Tibial nerve (tissue), 4 donors: ENCODE measurements at regions not wholly inside any gene's neighbourhood (a gene's known extent, or its start where the extent isn't known, plus 50 kb on each side); places are given as distances from the start of the nearest gene placed in this dataset.

Source experiments
- DNase-seq, 2 donors: peaks; one replicate each; pipeline ENCODE4 v3.0.0-alpha.2; 2019; ENCODE audit warnings: low spot score in 2 of 2
- H3K27ac ChIP-seq, 4 donors: fragments of 200-600 bp; sonication (generic) in 3 of 4; one replicate each; pipeline ENCODE4 v1.5.1; 2017 to 2019; ENCODE audit warnings: mild to moderate bottlenecking in 1 of 4
- H3K27me3 ChIP-seq, 2 donors: fragments of 200-600 bp; sonication (generic) in 1 of 2; one replicate each; pipeline versions ENCODE4 v1.5.1 to v1.6.0; 2017 to 2019
- H3K36me3 ChIP-seq, 3 donors: fragments of 200-600 bp; sonication (generic); one replicate each; pipeline ENCODE4 v1.5.1; 2018 to 2019
- H3K4me1 ChIP-seq, 4 donors: fragments of 200-600 bp; sonication (generic) in 3 of 4; one replicate each; pipeline ENCODE4 v1.5.1; 2017 to 2019
- H3K4me3 ChIP-seq, 4 donors: fragments of 200-600 bp; sonication (generic) in 3 of 4; one replicate each; pipeline ENCODE4 v1.5.1; 2017 to 2019; ENCODE audit warnings: mild to moderate bottlenecking in 1 of 4, moderate library complexity in 1 of 4
- H3K9me3 ChIP-seq, 4 donors: fragments of 200-600 bp; sonication (generic) in 3 of 4; one replicate each; pipeline ENCODE4 v1.5.1; 2017 to 2019
- EP300 ChIP-seq, 2 donors: sonication (generic); formaldehyde crosslinking; IDR thresholded peaks; one replicate each; pipeline ENCODE4 v1.6.1; 2017; ENCODE audit warnings: antibody characterized with exemption in 2 of 2, mild to moderate bottlenecking in 1 of 2
- POLR2A ChIP-seq, 2 donors: fragments of 450-650 bp; IDR thresholded peaks; one replicate each; pipeline ENCODE4 v1.6.1; 2017; ENCODE audit warnings: antibody characterized with exemption in 2 of 2, mild to moderate bottlenecking in 2 of 2, moderate library complexity in 2 of 2
- WGBS, 2 donors: methylation state at CpG; one replicate each; pipeline ENCODE4 v1.1.5; 2018; 5-methylcytosine and 5-hydroxymethylcytosine counted together
- TF ChIP-seq, protein P1 (sequence below), 5 experiments: fragments of 200-600 bp in 3 of 5; fragments of 450-650 bp in 2 of 5; sonication (generic) in 3 of 5; IDR thresholded peaks; one replicate each; pipeline ENCODE4 v1.5.1; 2016 to 2019; ENCODE audit warnings: antibody characterized with exemption in 5 of 5, mild to moderate bottlenecking in 3 of 5, moderate library complexity in 2 of 5

DNA sequence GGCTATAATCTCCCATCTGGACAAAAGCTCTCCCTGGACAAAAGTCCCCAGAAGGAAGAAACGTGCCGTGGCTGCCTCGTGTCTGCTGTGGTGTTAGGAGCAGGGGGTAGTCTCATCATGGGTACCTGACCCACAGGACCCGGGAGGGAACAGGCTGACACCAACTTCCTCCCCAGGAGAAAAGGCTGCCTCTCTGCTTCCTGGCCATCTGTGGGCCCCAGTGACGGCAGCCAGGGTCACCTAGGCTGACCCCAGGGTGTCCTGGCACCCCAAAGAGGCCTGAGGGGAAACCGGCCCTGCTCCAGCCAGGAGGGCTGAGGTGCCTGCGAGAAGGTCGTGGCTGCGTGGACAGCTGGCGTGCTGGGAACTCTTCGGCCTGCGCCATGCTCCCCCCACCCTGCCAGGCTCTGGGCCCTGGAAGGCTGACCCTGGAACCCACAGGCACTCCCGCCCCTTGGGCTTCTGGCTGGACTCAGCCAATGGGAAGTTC lies 133.9 kb downstream of the RFLNA start:
- Histone ChIP-seq H3K27me3 (no peaks in the 10 kb centered on the region), H3K27ac (peak overlapping the region in 3 of 4 donors; percentile 51 to 69 (median 67)), H3K9me3 (no peaks in the 10 kb centered on the region), H3K4me1 (peaks cover 0 to 74% (median 36%) of the 10 kb centered on the region in 4 donors), H3K36me3 (peaks cover 0 to 63% (median 8%) of the 10 kb centered on the region in 3 donors), H3K4me3 (no peak overlapping the region)
- no peak for DNase-seq
- TF ChIP-seq, protein P1, sequence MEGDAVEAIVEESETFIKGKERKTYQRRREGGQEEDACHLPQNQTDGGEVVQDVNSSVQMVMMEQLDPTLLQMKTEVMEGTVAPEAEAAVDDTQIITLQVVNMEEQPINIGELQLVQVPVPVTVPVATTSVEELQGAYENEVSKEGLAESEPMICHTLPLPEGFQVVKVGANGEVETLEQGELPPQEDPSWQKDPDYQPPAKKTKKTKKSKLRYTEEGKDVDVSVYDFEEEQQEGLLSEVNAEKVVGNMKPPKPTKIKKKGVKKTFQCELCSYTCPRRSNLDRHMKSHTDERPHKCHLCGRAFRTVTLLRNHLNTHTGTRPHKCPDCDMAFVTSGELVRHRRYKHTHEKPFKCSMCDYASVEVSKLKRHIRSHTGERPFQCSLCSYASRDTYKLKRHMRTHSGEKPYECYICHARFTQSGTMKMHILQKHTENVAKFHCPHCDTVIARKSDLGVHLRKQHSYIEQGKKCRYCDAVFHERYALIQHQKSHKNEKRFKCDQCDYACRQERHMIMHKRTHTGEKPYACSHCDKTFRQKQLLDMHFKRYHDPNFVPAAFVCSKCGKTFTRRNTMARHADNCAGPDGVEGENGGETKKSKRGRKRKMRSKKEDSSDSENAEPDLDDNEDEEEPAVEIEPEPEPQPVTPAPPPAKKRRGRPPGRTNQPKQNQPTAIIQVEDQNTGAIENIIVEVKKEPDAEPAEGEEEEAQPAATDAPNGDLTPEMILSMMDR (IDR thresholded peaks at IDR 0.05): no peak
- TF ChIP-seq POLR2A (IDR thresholded peaks at IDR 0.05): no peak
- no peak for TF ChIP-seq EP300 (IDR thresholded peaks at IDR 0.05)
- WGBS, 2 donors: 36 to 47% methylated on average over 8 of the region's 13 CpGs

DNA sequence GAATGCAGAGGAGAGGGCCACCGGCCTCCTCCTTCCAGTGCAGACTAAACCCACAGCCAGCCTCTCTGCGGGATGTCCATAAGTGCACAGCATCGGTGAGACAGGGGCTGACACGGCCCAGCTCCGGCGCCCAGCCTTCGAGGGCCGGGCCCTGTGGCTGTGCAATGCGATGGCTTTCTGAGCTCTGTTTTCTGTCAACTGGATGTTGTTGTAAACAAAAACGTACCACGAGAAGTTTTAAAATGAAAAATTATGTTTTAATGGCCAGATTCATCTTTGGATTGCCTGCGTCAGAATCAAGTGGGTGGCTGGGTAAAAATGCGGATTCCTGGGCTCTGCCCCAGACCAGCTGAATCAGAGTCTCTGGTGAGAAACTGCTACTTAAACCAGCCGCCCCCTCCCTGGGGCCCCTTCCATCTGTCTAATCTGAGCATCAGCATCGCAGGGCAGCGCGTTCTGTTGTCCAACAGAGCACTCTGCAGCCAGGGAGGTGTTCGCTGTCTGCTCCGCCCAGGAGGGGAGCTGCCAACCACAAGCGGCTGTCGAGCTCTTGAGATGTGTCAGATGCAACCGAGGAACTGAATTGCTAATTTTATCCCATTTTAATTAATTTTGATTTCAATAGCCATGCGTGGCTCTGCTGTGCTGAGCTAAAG lies 133.4 kb downstream of the RFLNA start:
- DNase-seq: peak in 1 of 2 donors; percentile 48
- no peak overlapping the region for H3K4me3 ChIP-seq
- no peaks in the 10 kb centered on the region for H3K9me3 ChIP-seq
- TF ChIP-seq EP300 (IDR thresholded peaks at IDR 0.05): no peak
- no peak for TF ChIP-seq POLR2A (IDR thresholded peaks at IDR 0.05)
- TF ChIP-seq, protein P1 (IDR thresholded peaks at IDR 0.05): no peak
- WGBS, 2 donors: 49 to 57% methylated on average over 21 to 22 of the region's 23 CpGs
- H3K36me3 ChIP-seq: peaks cover 0 to 60% (median 8%) of the 10 kb centered on the region in 3 donors
- no peaks in the 10 kb centered on the region for H3K27me3 ChIP-seq
- H3K4me1 ChIP-seq: peaks cover 3 to 74% (median 40%) of the 10 kb centered on the region in 4 donors
- peak overlapping the region in 3 of 4 donors; percentile 51 to 69 (median 67) for H3K27ac ChIP-seq

DNA sequence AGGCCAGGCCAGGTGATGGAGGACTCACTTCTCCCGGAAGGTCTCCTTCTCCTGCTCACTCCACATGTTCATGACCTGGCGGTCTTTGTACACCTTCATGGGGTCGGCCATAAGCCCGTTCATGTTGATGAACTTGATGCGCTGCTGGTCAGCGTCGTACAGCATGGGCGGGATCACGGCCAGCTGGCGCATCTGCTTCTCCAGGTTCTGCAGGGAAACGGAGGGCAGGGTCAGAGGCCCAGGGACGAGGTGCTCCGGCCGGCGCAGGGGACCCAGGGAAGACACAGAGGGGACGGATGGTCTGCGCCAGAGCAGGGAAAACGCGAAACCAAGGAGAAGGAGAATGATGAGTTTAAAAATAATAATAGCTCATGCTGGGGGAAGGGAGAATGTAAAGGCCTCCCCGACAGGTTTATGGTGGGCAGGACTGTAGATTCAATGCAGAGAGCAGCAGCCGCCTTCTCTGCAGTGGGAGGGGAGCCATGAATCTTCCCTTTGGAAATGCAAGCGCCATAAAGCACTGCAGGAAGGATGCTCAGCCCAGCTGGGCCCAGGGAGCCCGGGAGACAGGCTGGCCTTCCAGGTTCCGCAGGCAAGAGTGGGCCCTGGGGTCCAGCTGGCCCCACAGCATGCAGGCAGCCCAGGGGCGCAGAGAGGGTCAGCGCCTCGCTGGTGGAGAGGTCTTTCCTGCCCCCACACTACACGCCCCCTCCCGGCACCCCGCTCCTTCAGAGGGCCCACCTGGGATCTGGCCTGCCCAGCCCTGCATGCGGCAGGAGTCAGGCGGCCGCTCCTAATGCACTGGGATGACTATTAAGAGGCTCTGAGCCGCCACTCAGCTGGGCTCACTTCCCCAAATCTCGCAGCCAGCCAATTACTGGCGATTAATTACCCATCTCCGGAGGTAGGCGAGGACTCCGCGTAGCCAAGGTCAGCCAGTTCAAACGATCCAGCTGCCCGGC lies 132.0 kb downstream of the RFLNA start:
- Histone ChIP-seq H3K9me3 (no peaks in the 10 kb centered on the region), H3K36me3 (peaks cover 0 to 54% (median 8%) of the 10 kb centered on the region in 3 donors), H3K27me3 (no peaks in the 10 kb centered on the region), H3K4me1 (peaks cover 3 to 79% (median 44%) of the 10 kb centered on the region in 4 donors), H3K27ac (peak overlapping the region in 3 of 4 donors; percentile 57 to 69 (median 67)), H3K4me3 (no peak overlapping the region)
- DNase-seq: peak in 1 of 2 donors; percentile 24
- WGBS, 2 donors: 68 to 71% methylated on average over 37 to 42 of the region's 42 CpGs
- TF ChIP-seq EP300 (IDR thresholded peaks at IDR 0.05): no peak
- TF ChIP-seq POLR2A (IDR thresholded peaks at IDR 0.05): no peak
- TF ChIP-seq, protein P1 (IDR thresholded peaks at IDR 0.05): no peak

DNA sequence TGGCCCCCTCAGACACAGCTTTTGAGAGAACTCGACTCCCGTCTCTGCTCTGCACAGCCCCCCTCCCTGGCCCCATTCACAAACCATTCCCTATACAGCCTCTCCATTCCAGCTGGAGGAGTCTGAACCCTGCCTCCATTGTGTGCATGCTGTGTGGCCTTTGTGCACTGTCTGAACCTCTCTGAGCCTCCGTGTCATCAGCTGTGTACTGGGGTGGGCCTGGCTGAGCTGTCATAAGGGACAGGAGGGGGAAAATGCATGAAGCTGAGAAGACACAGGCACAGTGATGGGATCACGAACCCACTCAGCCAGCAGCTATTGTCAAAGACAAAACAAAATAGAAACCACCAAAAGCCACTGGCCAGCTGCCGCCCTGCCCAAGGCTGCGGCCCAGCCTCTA lies 130.8 kb downstream of the RFLNA start:
- DNase-seq: no peak
- peaks cover 3 to 91% (median 52%) of the 10 kb centered on the region in 4 donors for H3K4me1 ChIP-seq
- TF ChIP-seq POLR2A (IDR thresholded peaks at IDR 0.05): no peak
- TF ChIP-seq, protein P1 (IDR thresholded peaks at IDR 0.05): no peak
- no peak for TF ChIP-seq EP300 (IDR thresholded peaks at IDR 0.05)
- no peaks in the 10 kb centered on the region for H3K9me3 ChIP-seq
- peaks cover 0 to 53% (median 5%) of the 10 kb centered on the region in 3 donors for H3K36me3 ChIP-seq
- WGBS, 2 donors: 89 to 92% methylated on average over 6 of the region's 6 CpGs
- no peak overlapping the region for H3K27ac ChIP-seq
- no peaks in the 10 kb centered on the region for H3K27me3 ChIP-seq
- no peak overlapping the region for H3K4me3 ChIP-seq
